ENCODE measurements at regions not wholly inside any gene's neighbourhood (a gene's known extent, or its start where the extent isn't known, plus 50 kb on each side); places are given as distances from the start of the nearest gene placed in this dataset.

GRCh38 chr3:78426454-78426853, 1341.3 kb downstream of the ROBO1 start:
- H3K4me1 ChIP-seq (ENCODE audit: insufficient read depth, low read length) = no peaks in the 10 kb centered on the region

GRCh38 chr3:78427303-78427702, 1340.5 kb downstream of the ROBO1 start:
- Histone ChIP-seq H3K4me3 (ENCODE audit: low read length) (no peak overlapping the region), H3K27me3 (ENCODE audit: insufficient read depth, low read length) (no peaks in the 10 kb centered on the region), H2AFZ (ENCODE audit: low read depth, low read length) (no peak overlapping the region), H3K9me3 (ENCODE audit: low read length) (peaks cover 2% of the 10 kb centered on the region), H3K4me1 (ENCODE audit: insufficient read depth, low read length) (no peaks in the 10 kb centered on the region), H3K36me3 (ENCODE audit: insufficient read depth, low read length) (no peaks in the 10 kb centered on the region)

More at GRCh38 chr3:78426454-78426853, 1341.3 kb downstream of the ROBO1 start:
- no peaks in the 10 kb centered on the region for H3K27me3 ChIP-seq (ENCODE audit: insufficient read depth, low read length)
- H3K4me3 ChIP-seq (ENCODE audit: low read length) = no peak overlapping the region
- H2AFZ ChIP-seq (ENCODE audit: low read depth, low read length) = no peak overlapping the region
- peaks cover 2% of the 10 kb centered on the region for H3K9me3 ChIP-seq (ENCODE audit: low read length)
- no peaks in the 10 kb centered on the region for H3K36me3 ChIP-seq (ENCODE audit: insufficient read depth, low read length)

GRCh38 chr3:78430741-78431140, 1337.1 kb downstream of the ROBO1 start:
- H3K36me3 ChIP-seq (ENCODE audit: insufficient read depth, low read length) = no peaks in the 10 kb centered on the region
- peaks cover 2% of the 10 kb centered on the region for H3K9me3 ChIP-seq (ENCODE audit: low read length)
- no peaks in the 10 kb centered on the region for H3K27me3 ChIP-seq (ENCODE audit: insufficient read depth, low read length)
- no peak overlapping the region for H2AFZ ChIP-seq (ENCODE audit: low read depth, low read length)
- no peaks in the 10 kb centered on the region for H3K4me1 ChIP-seq (ENCODE audit: insufficient read depth, low read length)
- no peak overlapping the region for H3K4me3 ChIP-seq (ENCODE audit: low read length)

DNA sequence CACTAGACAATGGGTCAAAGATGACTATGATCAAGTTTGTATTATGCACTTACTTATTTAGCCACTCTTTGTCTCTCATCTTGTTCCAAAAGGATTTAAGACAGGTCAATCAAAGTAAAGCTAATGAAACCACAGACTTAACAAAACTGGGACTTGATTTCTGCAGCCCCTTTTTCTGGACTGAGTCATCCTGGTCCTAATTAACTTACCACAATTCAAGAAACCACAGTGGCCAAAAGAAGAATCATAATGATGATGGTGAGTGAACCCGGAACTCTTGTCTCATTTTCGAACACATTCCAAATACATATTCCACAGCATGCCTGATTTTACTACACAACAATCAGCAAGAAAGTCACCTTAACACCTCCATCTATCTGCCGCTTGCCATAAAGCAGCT, 1333.0 kb downstream of the ROBO1 start:
- H3K4me3 ChIP-seq (ENCODE audit: low read length) = no peak overlapping the region
- H3K9me3 ChIP-seq (ENCODE audit: low read length) = peaks cover 2% of the 10 kb centered on the region
- no peaks in the 10 kb centered on the region for H3K36me3 ChIP-seq (ENCODE audit: insufficient read depth, low read length)
- no peaks in the 10 kb centered on the region for H3K27me3 ChIP-seq (ENCODE audit: insufficient read depth, low read length)
- H3K4me1 ChIP-seq (ENCODE audit: insufficient read depth, low read length) = no peaks in the 10 kb centered on the region
- no peak overlapping the region for H2AFZ ChIP-seq (ENCODE audit: low read depth, low read length)

DNA sequence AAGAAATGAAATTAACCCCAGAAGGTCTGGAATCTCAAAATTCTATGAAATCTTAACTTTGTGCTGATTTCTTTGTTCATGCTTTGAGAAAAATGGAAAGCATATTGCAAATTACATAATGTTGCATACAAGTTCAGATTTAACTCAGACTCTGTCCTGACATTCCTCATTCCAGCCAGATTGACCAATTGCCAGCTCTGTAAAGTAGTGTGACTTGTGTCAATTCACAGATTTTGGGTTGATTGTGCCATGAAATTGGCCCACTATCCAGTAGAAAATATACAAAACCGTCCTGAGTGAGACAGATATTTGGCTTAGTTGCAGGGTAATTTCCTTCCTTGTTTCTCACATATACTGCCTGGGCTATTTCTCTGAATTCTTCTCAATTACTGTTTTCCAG, 1312.6 kb downstream of the ROBO1 start:
- no peaks in the 10 kb centered on the region for H3K4me1 ChIP-seq (ENCODE audit: insufficient read depth, low read length)
- no peaks in the 10 kb centered on the region for H3K9me3 ChIP-seq (ENCODE audit: low read length)
- no peak overlapping the region for H2AFZ ChIP-seq (ENCODE audit: low read depth, low read length)
- H3K27me3 ChIP-seq (ENCODE audit: insufficient read depth, low read length) = no peaks in the 10 kb centered on the region
- no peaks in the 10 kb centered on the region for H3K36me3 ChIP-seq (ENCODE audit: insufficient read depth, low read length)
- H3K4me3 ChIP-seq (ENCODE audit: low read length) = no peak overlapping the region

DNA sequence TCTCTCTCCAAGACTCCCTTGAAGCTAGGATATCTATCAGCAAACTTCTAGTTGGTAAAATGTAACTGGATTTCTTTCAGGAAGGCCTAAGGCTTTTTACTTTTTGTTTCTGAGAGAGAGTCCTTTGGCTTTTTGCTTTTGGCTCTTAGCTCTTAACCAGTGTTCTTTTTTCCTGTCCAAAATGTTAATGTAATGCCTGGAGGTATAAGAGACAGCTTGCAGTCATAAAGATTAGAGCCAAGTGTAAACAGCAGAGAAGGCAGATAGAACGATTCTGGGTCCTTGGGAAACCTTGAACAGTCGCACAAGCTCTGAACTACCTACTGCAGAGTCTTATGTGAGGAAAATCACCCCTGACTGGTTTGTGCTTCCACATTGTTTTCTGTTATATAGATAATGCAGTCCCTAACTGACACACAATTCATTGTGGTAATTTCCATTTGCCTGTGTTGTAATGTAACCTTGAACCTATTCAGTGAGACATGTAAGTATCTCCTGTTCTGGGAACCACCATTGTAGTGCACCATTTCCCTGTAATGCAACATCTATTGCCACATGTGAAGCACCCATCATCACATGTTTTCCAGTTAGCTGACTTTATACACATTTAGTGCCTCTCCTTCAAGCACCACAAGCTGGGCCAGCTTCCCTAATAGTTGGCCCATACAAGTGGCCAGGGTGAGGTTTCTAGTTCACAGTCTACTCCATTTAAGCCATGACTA, 1311.9 kb downstream of the ROBO1 start:
- Histone ChIP-seq H2AFZ (ENCODE audit: low read depth, low read length) (no peak overlapping the region), H3K9me3 (ENCODE audit: low read length) (no peaks in the 10 kb centered on the region), H3K4me1 (ENCODE audit: insufficient read depth, low read length) (no peaks in the 10 kb centered on the region), H3K36me3 (ENCODE audit: insufficient read depth, low read length) (no peaks in the 10 kb centered on the region), H3K27me3 (ENCODE audit: insufficient read depth, low read length) (no peaks in the 10 kb centered on the region), H3K4me3 (ENCODE audit: low read length) (no peak overlapping the region)

- H3K9me3 ChIP-seq (ENCODE audit: low read length) = no peaks in the 10 kb centered on the region
Observed at GRCh38 chr3:78459796-78460195, 1308.0 kb downstream of the ROBO1 start.

GRCh38 chr3:78462021-78462420, 1305.8 kb downstream of the ROBO1 start:
- Histone ChIP-seq H2AFZ (ENCODE audit: low read depth, low read length) (no peak overlapping the region), H3K9me3 (ENCODE audit: low read length) (no peaks in the 10 kb centered on the region), H3K4me1 (ENCODE audit: insufficient read depth, low read length) (no peaks in the 10 kb centered on the region), H3K36me3 (ENCODE audit: insufficient read depth, low read length) (no peaks in the 10 kb centered on the region), H3K27me3 (ENCODE audit: insufficient read depth, low read length) (no peaks in the 10 kb centered on the region), H3K4me3 (ENCODE audit: low read length) (no peak overlapping the region)

More at GRCh38 chr3:78459796-78460195, 1308.0 kb downstream of the ROBO1 start:
- Histone ChIP-seq H2AFZ (ENCODE audit: low read depth, low read length) (no peak overlapping the region), H3K4me1 (ENCODE audit: insufficient read depth, low read length) (no peaks in the 10 kb centered on the region), H3K36me3 (ENCODE audit: insufficient read depth, low read length) (no peaks in the 10 kb centered on the region), H3K4me3 (ENCODE audit: low read length) (no peak overlapping the region), H3K27me3 (ENCODE audit: insufficient read depth, low read length) (no peaks in the 10 kb centered on the region)

DNA sequence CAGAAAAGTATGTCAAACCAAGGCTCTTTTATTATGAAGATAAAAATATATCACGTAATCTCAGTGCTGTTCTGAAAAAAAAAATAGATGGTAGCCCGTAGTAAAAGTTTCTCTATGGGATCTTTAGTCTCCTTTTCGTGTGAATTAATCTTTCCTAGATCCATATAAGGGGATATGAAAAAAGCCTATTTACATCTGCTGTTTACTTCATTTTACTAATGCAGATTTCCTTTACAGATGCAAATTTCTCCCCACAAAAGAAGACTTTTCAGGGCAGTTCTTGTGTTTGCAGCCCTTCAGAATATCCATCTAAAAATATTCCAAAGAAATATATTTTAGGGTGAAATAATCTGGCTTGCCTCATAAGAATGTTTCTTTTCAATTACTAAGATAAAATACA, 1291.7 kb downstream of the ROBO1 start:
- Histone ChIP-seq H3K4me3 (ENCODE audit: low read length) (no peak overlapping the region), H3K36me3 (ENCODE audit: insufficient read depth, low read length) (no peaks in the 10 kb centered on the region), H3K9me3 (ENCODE audit: low read length) (no peaks in the 10 kb centered on the region), H2AFZ (ENCODE audit: low read depth, low read length) (no peak overlapping the region), H3K4me1 (ENCODE audit: insufficient read depth, low read length) (no peaks in the 10 kb centered on the region), H3K27me3 (ENCODE audit: insufficient read depth, low read length) (no peaks in the 10 kb centered on the region)

DNA sequence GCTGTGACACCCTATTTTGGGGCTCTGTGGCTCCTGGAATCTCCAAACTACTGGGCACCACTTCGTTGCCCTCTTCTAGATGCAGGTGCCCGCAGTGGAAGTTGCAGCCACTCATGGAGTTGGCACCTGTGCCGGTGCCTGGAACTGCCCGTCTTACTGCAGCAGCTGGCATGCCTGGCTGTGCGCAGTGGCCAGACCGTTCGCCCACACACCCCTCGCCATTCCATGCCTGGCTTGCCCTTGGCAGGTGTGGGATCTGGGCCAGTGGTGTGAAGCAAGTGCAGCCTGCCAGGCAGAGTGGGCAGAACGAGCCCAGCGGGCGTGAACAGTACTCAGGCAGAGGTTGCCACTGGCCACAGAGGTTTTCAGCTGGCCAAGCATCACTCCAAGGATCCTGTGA, 1286.7 kb downstream of the ROBO1 start:
- H3K36me3 ChIP-seq (ENCODE audit: insufficient read depth, low read length) = no peaks in the 10 kb centered on the region
- no peaks in the 10 kb centered on the region for H3K27me3 ChIP-seq (ENCODE audit: insufficient read depth, low read length)
- H3K4me1 ChIP-seq (ENCODE audit: insufficient read depth, low read length) = no peaks in the 10 kb centered on the region
- no peak overlapping the region for H3K4me3 ChIP-seq (ENCODE audit: low read length)
- no peaks in the 10 kb centered on the region for H3K9me3 ChIP-seq (ENCODE audit: low read length)
- no peak overlapping the region for H2AFZ ChIP-seq (ENCODE audit: low read depth, low read length)

DNA sequence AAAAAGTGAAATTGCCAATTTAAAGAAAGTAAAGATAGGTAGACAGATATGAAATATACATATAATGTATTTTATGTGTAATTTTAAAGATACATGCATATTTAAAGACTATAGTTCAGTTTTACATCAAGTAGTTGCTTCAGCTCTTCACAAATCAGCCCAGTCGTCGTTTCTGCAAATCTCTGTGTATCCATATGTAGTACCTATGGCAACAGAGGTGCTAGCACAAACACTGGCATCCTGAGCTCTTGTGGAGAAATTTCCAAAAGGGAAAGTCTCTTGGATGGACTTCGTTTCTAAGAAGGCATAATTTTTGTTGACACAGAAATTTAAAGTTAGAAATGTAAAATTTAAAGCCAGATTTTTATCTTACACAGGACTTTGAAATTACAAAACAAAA, 1284.7 kb downstream of the ROBO1 start:
- Histone ChIP-seq H2AFZ (ENCODE audit: low read depth, low read length) (no peak overlapping the region), H3K4me3 (ENCODE audit: low read length) (no peak overlapping the region), H3K27me3 (ENCODE audit: insufficient read depth, low read length) (no peaks in the 10 kb centered on the region), H3K36me3 (ENCODE audit: insufficient read depth, low read length) (no peaks in the 10 kb centered on the region), H3K4me1 (ENCODE audit: insufficient read depth, low read length) (no peaks in the 10 kb centered on the region), H3K9me3 (ENCODE audit: low read length) (no peaks in the 10 kb centered on the region)

DNA sequence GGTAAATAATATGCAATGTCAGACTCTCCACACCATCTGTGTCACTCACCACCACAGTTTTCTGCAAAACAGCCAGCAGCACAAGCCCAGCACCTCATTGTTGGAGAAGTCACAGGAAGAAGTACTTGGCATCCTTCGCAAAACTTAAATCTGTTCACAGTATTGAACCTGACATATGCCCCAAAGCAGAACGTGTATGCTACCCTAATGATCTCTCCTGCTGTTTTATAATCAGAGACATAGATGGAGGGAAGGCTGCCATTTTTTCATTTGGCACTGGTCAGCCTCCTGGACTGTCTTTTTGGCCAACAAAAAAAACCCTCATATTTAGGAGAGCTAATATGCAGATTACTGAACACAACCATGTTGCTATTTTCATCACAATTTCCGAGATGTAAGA, 1272.9 kb downstream of the ROBO1 start:
- H3K36me3 ChIP-seq (ENCODE audit: insufficient read depth, low read length) = no peaks in the 10 kb centered on the region
- no peak overlapping the region for H3K4me3 ChIP-seq (ENCODE audit: low read length)
- no peak overlapping the region for H2AFZ ChIP-seq (ENCODE audit: low read depth, low read length)
- no peaks in the 10 kb centered on the region for H3K27me3 ChIP-seq (ENCODE audit: insufficient read depth, low read length)
- no peaks in the 10 kb centered on the region for H3K9me3 ChIP-seq (ENCODE audit: low read length)
- no peaks in the 10 kb centered on the region for H3K4me1 ChIP-seq (ENCODE audit: insufficient read depth, low read length)

GRCh38 chr3:78495301-78495700, 1272.5 kb downstream of the ROBO1 start:
- no peaks in the 10 kb centered on the region for H3K36me3 ChIP-seq (ENCODE audit: insufficient read depth, low read length)
- H2AFZ ChIP-seq (ENCODE audit: low read depth, low read length) = no peak overlapping the region
- no peaks in the 10 kb centered on the region for H3K4me1 ChIP-seq (ENCODE audit: insufficient read depth, low read length)
- no peak overlapping the region for H3K4me3 ChIP-seq (ENCODE audit: low read length)
- H3K9me3 ChIP-seq (ENCODE audit: low read length) = no peaks in the 10 kb centered on the region
- no peaks in the 10 kb centered on the region for H3K27me3 ChIP-seq (ENCODE audit: insufficient read depth, low read length)

- Histone ChIP-seq H2AFZ (ENCODE audit: low read depth, low read length) (no peak overlapping the region), H3K9me3 (ENCODE audit: low read length) (no peaks in the 10 kb centered on the region), H3K36me3 (ENCODE audit: insufficient read depth, low read length) (no peaks in the 10 kb centered on the region), H3K27me3 (ENCODE audit: insufficient read depth, low read length) (no peaks in the 10 kb centered on the region), H3K4me1 (ENCODE audit: insufficient read depth, low read length) (no peaks in the 10 kb centered on the region), H3K4me3 (ENCODE audit: low read length) (no peak overlapping the region)
Observed at GRCh38 chr3:78496501-78496900, 1271.3 kb downstream of the ROBO1 start.
